ENCODE measurements at regions not wholly inside any gene's neighbourhood (a gene's known extent, or its start where the extent isn't known, plus 50 kb on each side); places are given as distances from the start of the nearest gene placed in this dataset.

- H3K27me3 ChIP-seq, result no peaks in the 10 kb centered on the region
- H3K27ac ChIP-seq, result no peak overlapping the region
- no peaks in the 10 kb centered on the region for H3K9me3 ChIP-seq
- TF ChIP-seq Cebpa-rat (IDR thresholded peaks at IDR 0.05), result no peak
- no peaks in the 10 kb centered on the region for H4K20me1 ChIP-seq
- H3K4me3 ChIP-seq, result no peak overlapping the region
- no peaks in the 10 kb centered on the region for H3K4me1 ChIP-seq
- H3K4me2 ChIP-seq, result no peak overlapping the region
- no peaks in the 10 kb centered on the region for H3K36me3 ChIP-seq
- no peak overlapping the region for H3K9ac ChIP-seq
Observed at GRCh38 chr2:150595803-150596470, 108.5 kb upstream of the RND3 start.

GRCh38 chr2:150594299-150594698, 106.8 kb upstream of the RND3 start:
- Histone ChIP-seq H3K9me3 (no peaks in the 10 kb centered on the region), H3K27me3 (no peaks in the 10 kb centered on the region), H3K4me2 (no peak overlapping the region), H3K4me1 (no peaks in the 10 kb centered on the region), H3K9ac (no peak overlapping the region), H3K27ac (no peak overlapping the region), H4K20me1 (no peaks in the 10 kb centered on the region), H3K36me3 (no peaks in the 10 kb centered on the region), H3K4me3 (no peak overlapping the region)
- no peak for TF ChIP-seq Cebpa-rat (IDR thresholded peaks at IDR 0.05)

GRCh38 chr2:150591496-150592285, 104.2 kb upstream of the RND3 start:
- Histone ChIP-seq H3K4me3 (no peak overlapping the region), H3K27me3 (no peaks in the 10 kb centered on the region), H3K9me3 (no peaks in the 10 kb centered on the region), H3K9ac (no peak overlapping the region), H3K4me2 (no peak overlapping the region), H3K4me1 (no peaks in the 10 kb centered on the region), H4K20me1 (no peaks in the 10 kb centered on the region), H3K27ac (no peak overlapping the region), H3K36me3 (no peaks in the 10 kb centered on the region)
- TF ChIP-seq Cebpa-rat (IDR thresholded peaks at IDR 0.05), result no peak

- H3K4me1 ChIP-seq, result no peaks in the 10 kb centered on the region
- H4K20me1 ChIP-seq, result no peaks in the 10 kb centered on the region
- no peaks in the 10 kb centered on the region for H3K36me3 ChIP-seq
- H3K9me3 ChIP-seq, result no peaks in the 10 kb centered on the region
- no peak overlapping the region for H3K4me2 ChIP-seq
- no peak for TF ChIP-seq Cebpa-rat (IDR thresholded peaks at IDR 0.05)
- H3K27ac ChIP-seq, result no peak overlapping the region
- H3K27me3 ChIP-seq, result no peaks in the 10 kb centered on the region
- H3K9ac ChIP-seq, result no peak overlapping the region
- H3K4me3 ChIP-seq, result no peak overlapping the region
Observed at GRCh38 chr2:150589681-150590080, 102.2 kb upstream of the RND3 start.

GRCh38 chr2:150588506-150588870, 101.0 kb upstream of the RND3 start:
- Histone ChIP-seq H3K9ac (no peak overlapping the region), H3K36me3 (no peaks in the 10 kb centered on the region), H3K4me1 (no peaks in the 10 kb centered on the region), H3K4me3 (no peak overlapping the region), H3K27ac (no peak overlapping the region), H3K4me2 (no peak overlapping the region), H4K20me1 (no peaks in the 10 kb centered on the region), H3K9me3 (no peaks in the 10 kb centered on the region), H3K27me3 (no peaks in the 10 kb centered on the region)
- no peak for TF ChIP-seq Cebpa-rat (IDR thresholded peaks at IDR 0.05)

GRCh38 chr2:150587547-150588505, 100.4 kb upstream of the RND3 start:
- Histone ChIP-seq H3K4me1 (no peaks in the 10 kb centered on the region), H3K4me3 (no peak overlapping the region)

GRCh38 chr2:150586858-150587257, 99.4 kb upstream of the RND3 start:
- Histone ChIP-seq H3K4me1 (no peaks in the 10 kb centered on the region), H3K9ac (no peak overlapping the region), H3K27me3 (no peaks in the 10 kb centered on the region), H3K4me2 (no peak overlapping the region), H3K4me3 (no peak overlapping the region), H3K9me3 (no peaks in the 10 kb centered on the region), H4K20me1 (no peaks in the 10 kb centered on the region), H3K27ac (no peak overlapping the region), H3K36me3 (no peaks in the 10 kb centered on the region)
- no peak for TF ChIP-seq Cebpa-rat (IDR thresholded peaks at IDR 0.05)

More at GRCh38 chr2:150587547-150588505, 100.4 kb upstream of the RND3 start:
- Histone ChIP-seq H3K4me2 (no peak overlapping the region), H3K27me3 (no peaks in the 10 kb centered on the region), H3K27ac (no peak overlapping the region), H3K9ac (no peak overlapping the region), H3K36me3 (no peaks in the 10 kb centered on the region), H4K20me1 (no peaks in the 10 kb centered on the region), H3K9me3 (no peaks in the 10 kb centered on the region)
- no peak for TF ChIP-seq Cebpa-rat (IDR thresholded peaks at IDR 0.05)

- no peaks in the 10 kb centered on the region for H4K20me1 ChIP-seq
- no peak overlapping the region for H3K4me2 ChIP-seq
- no peaks in the 10 kb centered on the region for H3K4me1 ChIP-seq
- no peak overlapping the region for H3K4me3 ChIP-seq
- no peak for TF ChIP-seq Cebpa-rat (IDR thresholded peaks at IDR 0.05)
- no peak overlapping the region for H3K27ac ChIP-seq
- no peaks in the 10 kb centered on the region for H3K36me3 ChIP-seq
- no peak overlapping the region for H3K9ac ChIP-seq
- H3K9me3 ChIP-seq, result no peaks in the 10 kb centered on the region
- H3K27me3 ChIP-seq, result no peaks in the 10 kb centered on the region
Observed at GRCh38 chr2:150585221-150585971, 97.9 kb upstream of the RND3 start.

GRCh38 chr2:150584081-150584480, 96.6 kb upstream of the RND3 start:
- no peak overlapping the region for H3K9ac ChIP-seq
- H3K4me2 ChIP-seq, result no peak overlapping the region
- H4K20me1 ChIP-seq, result no peaks in the 10 kb centered on the region
- no peak overlapping the region for H3K27ac ChIP-seq
- H3K36me3 ChIP-seq, result no peaks in the 10 kb centered on the region
- H3K4me1 ChIP-seq, result no peaks in the 10 kb centered on the region
- no peaks in the 10 kb centered on the region for H3K27me3 ChIP-seq
- H3K9me3 ChIP-seq, result peaks cover 9% of the 10 kb centered on the region
- no peak overlapping the region for H3K4me3 ChIP-seq
- TF ChIP-seq Cebpa-rat (IDR thresholded peaks at IDR 0.05), result no peak

All from BLaER1 (cell line).